IMR-90 (cell line): ENCODE measurements at regions not wholly inside any gene's neighbourhood (a gene's known extent, or its start where the extent isn't known, plus 50 kb on each side); places are given as distances from the start of the nearest gene placed in this dataset.

Experiments
- ATAC-seq: fragments of 200-7000 bp; cut with Tn5 transposase; 2 replicates; pipeline ENCODE4 v1.9.1; 2020; ENCODE audit warnings: low read depth, mild to moderate bottlenecking, moderate library complexity
- BruUV-seq: library from RNA; stranded (reverse); fragments of 400-500 nt; replicated peaks from 2 replicates; lab custom pipeline; 2021; lab: Mats Ljungman, UMichigan
- CTCF ChIA-PET: fragments of 300-600 bp; formaldehyde crosslinking; extraction: SDS; loops from one replicate; lab custom pipeline; 2021; ENCODE audit warnings: antibody characterized with exemption; lab: Yijun Ruan, JAX
- POLR2A ChIA-PET: fragments of 300-600 bp; sonication (Branson Sonifier 250); formaldehyde crosslinking; loops from one replicate; lab custom pipeline; 2022; ENCODE audit warnings: antibody characterized with exemption; ENCODE audit not compliant: unreplicated experiment; lab: Charles Lee
- DNase-seq: peaks from one replicate; pipeline ENCODE4 v3.0.0; 2013
- H2AFZ ChIP-seq: replicated peaks from 2 replicates; pipeline ENCODE3; 2013; ENCODE audit warnings: low read length, mild to moderate bottlenecking; ENCODE audit not compliant: poor library complexity
- H2AK5ac ChIP-seq: 2 replicates; pipeline ENCODE4 v1.6.1; 2013; ENCODE audit warnings: low read depth, low read length, inconsistent platforms
- H2AK9ac ChIP-seq: replicated peaks from 2 replicates; pipeline ENCODE3; 2013; ENCODE audit warnings: mild to moderate bottlenecking, low read depth, low read length, moderate library complexity; ENCODE audit not compliant: poor library complexity
- H2BK120ac ChIP-seq: 2 replicates; pipeline ENCODE4 v1.6.1; 2013; ENCODE audit warnings: low read depth, low read length, inconsistent platforms
- H2BK15ac ChIP-seq: 3 replicates; pipeline ENCODE4 v1.6.1; 2013; ENCODE audit warnings: low read depth, low read length, inconsistent platforms
- H2BK20ac ChIP-seq: 2 replicates; pipeline ENCODE4 v1.6.1; 2013; ENCODE audit warnings: low read depth, mild to moderate bottlenecking, inconsistent platforms, low read length, moderate library complexity
- H2BK5ac ChIP-seq: 2 replicates; pipeline ENCODE4 v1.6.1; 2013; ENCODE audit warnings: mild to moderate bottlenecking, low read depth, low read length, inconsistent platforms; ENCODE audit not compliant: poor library complexity, severe bottlenecking
- H3K14ac ChIP-seq: replicated peaks from 2 replicates; pipeline ENCODE4 v1.6.1; 2013; ENCODE audit warnings: low read depth, low read length, inconsistent platforms
- H3K18ac ChIP-seq: 2 replicates; pipeline ENCODE4 v1.6.1; 2013; ENCODE audit warnings: low read depth, low read length, control low read depth
- H3K23ac ChIP-seq: 2 replicates; pipeline ENCODE4 v1.6.1; 2013; ENCODE audit warnings: low read depth, low read length, inconsistent platforms
- H3K27ac ChIP-seq: 2 replicates; pipeline ENCODE4 v1.5.1; 2013; ENCODE audit warnings: mild to moderate bottlenecking, control low read depth, low read length; ENCODE audit not compliant: insufficient read depth
- H3K27me3 ChIP-seq: 2 replicates; pipeline ENCODE4 v1.6.1; 2013; ENCODE audit warnings: low read length; ENCODE audit not compliant: control insufficient read depth, insufficient read depth
- H3K36me3 ChIP-seq: 2 replicates; pipeline ENCODE4 v1.6.1; 2013; ENCODE audit warnings: low read length, mixed read lengths; ENCODE audit not compliant: control insufficient read depth, insufficient read depth
- H3K4ac ChIP-seq: 2 replicates; pipeline ENCODE4 v1.6.1; 2013; ENCODE audit warnings: low read depth, low read length, inconsistent platforms
- H3K4me1 ChIP-seq: 2 replicates; pipeline ENCODE4 v1.6.1; 2013; ENCODE audit warnings: low read length, mixed read lengths; ENCODE audit not compliant: control insufficient read depth, insufficient read depth
- H3K4me2 ChIP-seq: 2 replicates; pipeline ENCODE4 v1.6.1; 2013; ENCODE audit warnings: low read depth, mild to moderate bottlenecking, control low read depth, low read length, moderate library complexity
- H3K4me3 ChIP-seq: 2 replicates; pipeline ENCODE4 v1.5.1; 2013; ENCODE audit warnings: low read depth, mild to moderate bottlenecking, control low read depth, low read length, moderate library complexity; ENCODE audit not compliant: insufficient read depth
- H3K56ac ChIP-seq: 2 replicates; pipeline ENCODE4 v1.6.1; 2013; ENCODE audit warnings: low read length, inconsistent platforms; ENCODE audit not compliant: insufficient read depth; ENCODE audit errors: extremely low read depth
- H3K79me1 ChIP-seq, 2 experiments: 2 replicates each; pipeline ENCODE4 v1.6.1; 2013; ENCODE audit warnings: low read length in 2 of 2, inconsistent platforms in 1 of 2, low read depth in 1 of 2
- H3K9ac ChIP-seq: 2 replicates; pipeline ENCODE4 v1.6.1; 2013; ENCODE audit warnings: low read depth, low read length, control low read depth
- H3K9me1 ChIP-seq: 2 replicates; pipeline ENCODE4 v1.6.1; 2013; ENCODE audit warnings: low read length, inconsistent platforms; ENCODE audit not compliant: insufficient read depth
- H3K9me3 ChIP-seq: 2 replicates; pipeline ENCODE4 v1.6.1; 2013; ENCODE audit warnings: low read length; ENCODE audit not compliant: control insufficient read depth, insufficient read depth
- H4K20me1 ChIP-seq: 2 replicates; pipeline ENCODE4 v1.6.1; 2013; ENCODE audit warnings: low read length, inconsistent platforms; ENCODE audit not compliant: insufficient read depth
- H4K5ac ChIP-seq: 2 replicates; pipeline ENCODE4 v1.6.1; 2013; ENCODE audit warnings: mild to moderate bottlenecking, low read depth, low read length, control low read depth
- H4K8ac ChIP-seq, 2 experiments: 2 replicates each; pipeline ENCODE4 v1.6.1; 2013; ENCODE audit warnings: low read depth in 2 of 2, low read length in 2 of 2, control low read depth in 1 of 2, inconsistent platforms in 1 of 2
- H4K91ac ChIP-seq: 2 replicates; pipeline ENCODE4 v1.6.1; 2013; ENCODE audit warnings: low read depth, low read length, inconsistent platforms; ENCODE audit not compliant: insufficient read depth
- BHLHE40 ChIP-seq: fragments of 150-350 bp; IDR thresholded peaks from 2 replicates; pipeline ENCODE4 v1.6.1; 2016; ENCODE audit warnings: mild to moderate bottlenecking, low read depth, low read length
- CEBPB ChIP-seq: IDR thresholded peaks from 2 replicates; pipeline ENCODE4 v1.6.1; 2012; ENCODE audit warnings: low read depth, low read length, improper control_type of control experiment
- CHD1 ChIP-seq: IDR thresholded peaks from 2 replicates; pipeline ENCODE4 v1.6.1; 2012; ENCODE audit warnings: low read depth, low read length, improper control_type of control experiment
- FOS ChIP-seq: fragments of 150-350 bp; IDR thresholded peaks from 2 replicates; pipeline ENCODE4 v1.6.1; 2016; ENCODE audit warnings: low read depth, low read length
- MAFK ChIP-seq: IDR thresholded peaks from 2 replicates; pipeline ENCODE4 v1.6.1; 2012; ENCODE audit warnings: low read depth, low read length, improper control_type of control experiment
- MAZ ChIP-seq: IDR thresholded peaks from 2 replicates; pipeline ENCODE4 v1.6.1; 2012; ENCODE audit warnings: low read depth, mild to moderate bottlenecking, low read length, improper control_type of control experiment, moderate library complexity, borderline replicate concordance
- MXI1 ChIP-seq: IDR thresholded peaks from 2 replicates; pipeline ENCODE4 v1.6.1; 2012; ENCODE audit warnings: low read depth, mild to moderate bottlenecking, low read length, moderate library complexity, borderline replicate concordance
- NFE2L2 ChIP-seq: fragments of 150-350 bp; IDR thresholded peaks from 2 replicates; pipeline ENCODE4 v1.6.1; 2016; ENCODE audit warnings: low read depth, mild to moderate bottlenecking, low read length
- POLR2A ChIP-seq: IDR thresholded peaks from 2 replicates; pipeline ENCODE4 v1.6.1; 2012; ENCODE audit warnings: mild to moderate bottlenecking, low read depth, low read length
- RAD21 ChIP-seq: IDR thresholded peaks from 2 replicates; pipeline ENCODE4 v1.6.1; 2012; ENCODE audit warnings: low read length, improper control_type of control experiment
- RCOR1 ChIP-seq: IDR thresholded peaks from 2 replicates; pipeline ENCODE4 v1.6.1; 2012; ENCODE audit warnings: mild to moderate bottlenecking, low read length, improper control_type of control experiment; ENCODE audit not compliant: insufficient replicate concordance
- RFX5 ChIP-seq: IDR thresholded peaks from 2 replicates; pipeline ENCODE4 v1.8.0; 2012; ENCODE audit warnings: low read depth, mild to moderate bottlenecking, low read length, moderate library complexity
- SMC3 ChIP-seq: fragments of 150-350 bp; IDR thresholded peaks from 2 replicates; pipeline ENCODE4 v1.6.1; 2016; ENCODE audit warnings: low read depth, mild to moderate bottlenecking, antibody characterized with exemption, low read length, moderate library complexity
- WGBS, 2 experiments: methylation state at CpG; one replicate each; pipeline versions ENCODE4 v1.1.5 to v1.1.7; 2013; ENCODE audit warnings: missing lambda C conversion rate in 2 of 2; ENCODE audit not compliant: insufficient read length in 1 of 2; ENCODE audit errors: extremely low coverage in 2 of 2; 5-methylcytosine and 5-hydroxymethylcytosine counted together
- dilution Hi-C: fragments of 300-500 bp; cut with HindIII; formaldehyde crosslinking; loops from one replicate; pipeline ENCODE4 v1.14.3; 2018; ENCODE audit warnings: low sequenced_read_pairs; ENCODE audit not compliant: unreplicated experiment
- in situ Hi-C: fragments of 300-500 bp; cut with MboI; formaldehyde crosslinking; loops from 3 replicates; pipeline ENCODE4 v1.14.3; 2019; ENCODE audit warnings: low sequenced_read_pairs, inconsistent platforms, mixed read lengths
- intact Hi-C: fragments of 100-400 bp; cut with micrococcal nuclease; formaldehyde crosslinking; loops from 2 replicates; pipeline ENCODE4 v1.10.0; 2022
- TF ChIP-seq, protein P1 (sequence below): fragments of 150-350 bp; IDR thresholded peaks from 2 replicates; pipeline ENCODE4 v1.6.1; 2017; ENCODE audit warnings: mild to moderate bottlenecking, antibody characterized with exemption, low read length, low read depth
- TF ChIP-seq, protein P2 (sequence below): conservative IDR thresholded peaks from 2 replicates; pipeline ENCODE4 v1.5.1; 2012; ENCODE audit warnings: mild to moderate bottlenecking, low read depth, low read length, improper control_type of control experiment
- TF ChIP-seq, protein P3 (sequence below): fragments of 150-350 bp; IDR thresholded peaks from 2 replicates; pipeline ENCODE4 v1.6.1; 2016; ENCODE audit warnings: low read depth, mild to moderate bottlenecking, low read length, moderate library complexity, borderline replicate concordance

DNA sequence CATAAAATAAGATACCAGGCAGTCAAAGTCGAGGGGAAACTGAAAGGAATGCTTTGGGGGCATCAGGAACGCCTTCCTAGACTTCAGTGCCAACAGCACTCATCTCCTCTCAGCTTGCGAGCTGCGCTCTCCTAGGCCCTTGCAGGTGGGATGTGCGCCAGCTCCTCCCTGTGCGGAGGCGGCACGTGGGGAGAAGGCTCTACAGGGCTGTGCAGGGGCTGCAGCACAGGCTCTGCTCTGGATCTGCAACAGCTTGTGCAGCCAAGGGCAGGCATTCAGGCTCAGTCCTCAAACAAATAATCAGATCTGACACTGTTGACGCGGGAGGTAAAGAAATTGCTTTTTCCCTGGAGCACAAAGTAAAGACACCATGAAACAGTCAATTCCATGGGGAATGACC, 144.8 kb downstream of the TTLL2 start:
- in situ Hi-C loops = no loop called here
- Histone ChIP-seq H3K23ac (no peak overlapping the region), H3K4me2 (no peak overlapping the region), H3K4ac (no peak overlapping the region), H3K18ac (no peak overlapping the region), H4K20me1 (no peaks in the 10 kb centered on the region), H2BK15ac (no peak overlapping the region), H3K36me3 (no peaks in the 10 kb centered on the region), H2AFZ (no peak overlapping the region), H3K9me3 (peaks cover 50% of the 10 kb centered on the region), H3K9ac (no peak overlapping the region), H3K79me1 (no peaks in the 10 kb centered on the region), H3K9me1 (no peaks in the 10 kb centered on the region), H2BK120ac (no peak overlapping the region), H4K91ac (no peak overlapping the region), H4K5ac (no peak overlapping the region), H3K4me3 (no peak overlapping the region), H2AK5ac (no peak overlapping the region), H2BK5ac (no peak overlapping the region), H3K27me3 (no peaks in the 10 kb centered on the region), H3K56ac (no peak overlapping the region), H3K27ac (no peak overlapping the region), H3K14ac (no peak overlapping the region), H3K4me1 (no peaks in the 10 kb centered on the region), H2AK9ac (no peak overlapping the region), H2BK20ac (no peak overlapping the region), H4K8ac (no peak overlapping the region)
- BruUV-seq = no TSS peak
- CTCF ChIA-PET = no interaction called here
- TF ChIP-seq MAZ (no peak), SMC3 (no peak), NFE2L2 (no peak), RAD21 (no peak), BHLHE40 (no peak), CEBPB (no peak), FOS (no peak), RCOR1 (no peak), POLR2A (no peak), CHD1 (no peak), MXI1 (no peak), MAFK (no peak), RFX5 (no peak)
- TF ChIP-seq, protein P1, sequence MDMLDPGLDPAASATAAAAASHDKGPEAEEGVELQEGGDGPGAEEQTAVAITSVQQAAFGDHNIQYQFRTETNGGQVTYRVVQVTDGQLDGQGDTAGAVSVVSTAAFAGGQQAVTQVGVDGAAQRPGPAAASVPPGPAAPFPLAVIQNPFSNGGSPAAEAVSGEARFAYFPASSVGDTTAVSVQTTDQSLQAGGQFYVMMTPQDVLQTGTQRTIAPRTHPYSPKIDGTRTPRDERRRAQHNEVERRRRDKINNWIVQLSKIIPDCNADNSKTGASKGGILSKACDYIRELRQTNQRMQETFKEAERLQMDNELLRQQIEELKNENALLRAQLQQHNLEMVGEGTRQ = no peak
- TF ChIP-seq, protein P2, sequence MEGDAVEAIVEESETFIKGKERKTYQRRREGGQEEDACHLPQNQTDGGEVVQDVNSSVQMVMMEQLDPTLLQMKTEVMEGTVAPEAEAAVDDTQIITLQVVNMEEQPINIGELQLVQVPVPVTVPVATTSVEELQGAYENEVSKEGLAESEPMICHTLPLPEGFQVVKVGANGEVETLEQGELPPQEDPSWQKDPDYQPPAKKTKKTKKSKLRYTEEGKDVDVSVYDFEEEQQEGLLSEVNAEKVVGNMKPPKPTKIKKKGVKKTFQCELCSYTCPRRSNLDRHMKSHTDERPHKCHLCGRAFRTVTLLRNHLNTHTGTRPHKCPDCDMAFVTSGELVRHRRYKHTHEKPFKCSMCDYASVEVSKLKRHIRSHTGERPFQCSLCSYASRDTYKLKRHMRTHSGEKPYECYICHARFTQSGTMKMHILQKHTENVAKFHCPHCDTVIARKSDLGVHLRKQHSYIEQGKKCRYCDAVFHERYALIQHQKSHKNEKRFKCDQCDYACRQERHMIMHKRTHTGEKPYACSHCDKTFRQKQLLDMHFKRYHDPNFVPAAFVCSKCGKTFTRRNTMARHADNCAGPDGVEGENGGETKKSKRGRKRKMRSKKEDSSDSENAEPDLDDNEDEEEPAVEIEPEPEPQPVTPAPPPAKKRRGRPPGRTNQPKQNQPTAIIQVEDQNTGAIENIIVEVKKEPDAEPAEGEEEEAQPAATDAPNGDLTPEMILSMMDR = no peak
- TF ChIP-seq, protein P3, sequence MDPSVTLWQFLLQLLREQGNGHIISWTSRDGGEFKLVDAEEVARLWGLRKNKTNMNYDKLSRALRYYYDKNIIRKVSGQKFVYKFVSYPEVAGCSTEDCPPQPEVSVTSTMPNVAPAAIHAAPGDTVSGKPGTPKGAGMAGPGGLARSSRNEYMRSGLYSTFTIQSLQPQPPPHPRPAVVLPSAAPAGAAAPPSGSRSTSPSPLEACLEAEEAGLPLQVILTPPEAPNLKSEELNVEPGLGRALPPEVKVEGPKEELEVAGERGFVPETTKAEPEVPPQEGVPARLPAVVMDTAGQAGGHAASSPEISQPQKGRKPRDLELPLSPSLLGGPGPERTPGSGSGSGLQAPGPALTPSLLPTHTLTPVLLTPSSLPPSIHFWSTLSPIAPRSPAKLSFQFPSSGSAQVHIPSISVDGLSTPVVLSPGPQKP = no peak
- intact Hi-C loops = no loop called here
- WGBS, 2 experiments = no CpG with 5 or more reads among the region's 10 CpGs
- ATAC-seq = no peak
- POLR2A ChIA-PET = no interaction called here
- no peak for DNase-seq
- dilution Hi-C loops = no loop called here
